Ovary (tissue), 3 donors: ENCODE measurements at regions not wholly inside any gene's neighbourhood (a gene's known extent, or its start where the extent isn't known, plus 50 kb on each side); places are given as distances from the start of the nearest gene placed in this dataset.

Source experiments
- CTCF ChIP-seq, 3 donors: fragments of 450-650 bp in 2 of 3; fragments of 200-600 bp in 1 of 3; IDR thresholded peaks; one replicate each; pipeline versions ENCODE4 v1.5.1 to v1.8.0; 2016 to 2022; ENCODE audit warnings: antibody characterized with exemption in 3 of 3, mild to moderate bottlenecking in 1 of 3
- EP300 ChIP-seq: sonication (generic); formaldehyde crosslinking; IDR thresholded peaks from one replicate; pipeline ENCODE4 v1.6.1; 2017; ENCODE audit warnings: antibody characterized with exemption
- POLR2A ChIP-seq: fragments of 450-650 bp; IDR thresholded peaks from one replicate; pipeline ENCODE4 v1.6.1; 2017; ENCODE audit warnings: antibody characterized with exemption, mild to moderate bottlenecking, moderate library complexity
- donor health status: DM: no; HTN: no; CAD: no.

GRCh38 chr6:145148776-145149175, 586.5 kb downstream of the EPM2A start:
- TF ChIP-seq CTCF (IDR thresholded peaks at IDR 0.05), result no peak
- no peak for TF ChIP-seq EP300
- TF ChIP-seq POLR2A, result no peak
